ENCODE measurements at regions not wholly inside any gene's neighbourhood (a gene's known extent, or its start where the extent isn't known, plus 50 kb on each side); places are given as distances from the start of the nearest gene placed in this dataset.

- no peak for TF ChIP-seq CTCF (IDR thresholded peaks at IDR 0.05)
- no peak for TF ChIP-seq POLR2A (IDR thresholded peaks at IDR 0.05)
Observed at GRCh38 chr14:65805113-65805473, 392.6 kb downstream of the FUT8 start.
